WTC11 (cell line): ENCODE measurements at regions not wholly inside any gene's neighbourhood (a gene's known extent, or its start where the extent isn't known, plus 50 kb on each side); places are given as distances from the start of the nearest gene placed in this dataset.

Experiments used
- ATAC-seq: fragments of 200-7000 bp; cut with Tn5 transposase; 2 replicates; pipeline ENCODE4 v1.10.0; 2021; ENCODE audit warnings: mild to moderate bottlenecking, moderate library complexity
- CTCF ChIA-PET: fragments of 300-600 bp; sonication (Branson Sonifier 250); formaldehyde crosslinking; loops from one replicate; lab custom pipeline; 2021; ENCODE audit warnings: antibody characterized with exemption; lab: Charles Lee
- POLR2A ChIA-PET: fragments of 350-600 bp; sonication (Branson Sonifier 250); formaldehyde crosslinking; loops from one replicate; lab custom pipeline; 2021; ENCODE audit warnings: antibody characterized with exemption; lab: Charles Lee
- DNase-seq: peaks from one replicate; pipeline ENCODE4 v3.0.0; 2021; ENCODE audit warnings: low spot score
- H3K27ac Mint-ChIP-seq: 2 replicates; pipeline ENCODE4 v1.8.0; 2021; ENCODE audit warnings: mixed read lengths
- H3K27me3 Mint-ChIP-seq: 2 replicates; pipeline ENCODE4 v1.8.0; 2021; ENCODE audit warnings: low read depth, mild to moderate bottlenecking, moderate library complexity, mixed read lengths
- H3K36me3 Mint-ChIP-seq: 2 replicates; pipeline ENCODE4 v1.8.0; 2021; ENCODE audit warnings: mixed read lengths
- H3K4me1 Mint-ChIP-seq: 2 replicates; pipeline ENCODE4 v1.8.0; 2022; ENCODE audit warnings: mixed read lengths
- H3K4me3 Mint-ChIP-seq: 2 replicates; pipeline ENCODE4 v1.8.0; 2021; ENCODE audit warnings: mild to moderate bottlenecking, moderate library complexity, mixed read lengths
- H3K9me3 Mint-ChIP-seq: 2 replicates; pipeline ENCODE4 v1.8.0; 2021; ENCODE audit warnings: mixed read lengths
- CDX4 ChIP-seq: fragments of 250-450 bp; sonication (Bioruptor Pico); IDR thresholded peaks from 2 replicates; pipeline ENCODE4 v1.9.0; 2021; ENCODE audit warnings: moderate library complexity, mild to moderate bottlenecking, inconsistent platforms, borderline replicate concordance
- CREM ChIP-seq: sonication (generic); formaldehyde crosslinking; IDR thresholded peaks from 2 replicates; pipeline ENCODE4 v1.8.1; 2022; ENCODE audit warnings: mild to moderate bottlenecking, missing genetic modification reagents, moderate library complexity
- E2F4 ChIP-seq: sonication (generic); formaldehyde crosslinking; IDR thresholded peaks from 2 replicates; pipeline ENCODE4 v1.8.1; 2022; ENCODE audit warnings: low read depth, mild to moderate bottlenecking, moderate library complexity, missing genetic modification reagents, borderline replicate concordance
- E2F5 ChIP-seq: sonication (generic); formaldehyde crosslinking; IDR thresholded peaks from 2 replicates; pipeline ENCODE4 v1.8.1; 2022; ENCODE audit warnings: mild to moderate bottlenecking, moderate library complexity, missing genetic modification reagents
- FOXP4 ChIP-seq: sonication (generic); formaldehyde crosslinking; IDR thresholded peaks from 2 replicates; pipeline ENCODE4 v1.8.0; 2022; ENCODE audit warnings: mild to moderate bottlenecking, missing genetic modification reagents
- IRF2 ChIP-seq: sonication (generic); formaldehyde crosslinking; IDR thresholded peaks from 2 replicates; pipeline ENCODE4 v1.8.0; 2022; ENCODE audit warnings: low read depth, missing genetic modification reagents, borderline replicate concordance
- MAX ChIP-seq: sonication (generic); formaldehyde crosslinking; IDR thresholded peaks from 2 replicates; pipeline ENCODE4 v1.8.0; 2022; ENCODE audit warnings: mild to moderate bottlenecking, missing genetic modification reagents
- NFYB ChIP-seq: sonication (generic); formaldehyde crosslinking; conservative IDR thresholded peaks from 2 replicates; pipeline ENCODE4 v1.8.0; 2022; ENCODE audit warnings: low read depth, missing genetic modification reagents
- PREB ChIP-seq: sonication (generic); formaldehyde crosslinking; IDR thresholded peaks from 2 replicates; pipeline ENCODE4 v1.8.1; 2022; ENCODE audit warnings: mild to moderate bottlenecking, missing genetic modification reagents, moderate library complexity, borderline replicate concordance
- PRRX2 ChIP-seq: fragments of 250-450 bp; sonication (Bioruptor Pico); IDR thresholded peaks from 2 replicates; pipeline ENCODE4 v1.8.0; 2021; ENCODE audit warnings: mild to moderate bottlenecking
- RORB ChIP-seq: fragments of 250-450 bp; sonication (Bioruptor Pico); IDR thresholded peaks from 2 replicates; pipeline ENCODE4 v1.9.0; 2021; ENCODE audit warnings: mild to moderate bottlenecking
- SMAD4 ChIP-seq: sonication (generic); formaldehyde crosslinking; IDR thresholded peaks from 2 replicates; pipeline ENCODE4 v1.8.0; 2022; ENCODE audit warnings: mild to moderate bottlenecking, missing genetic modification reagents
- SOX15 ChIP-seq: fragments of 250-450 bp; sonication (Bioruptor Pico); IDR thresholded peaks from 2 replicates; pipeline ENCODE4 v1.9.0; 2021; ENCODE audit warnings: mild to moderate bottlenecking
- SP1 ChIP-seq: sonication (generic); formaldehyde crosslinking; conservative IDR thresholded peaks from 2 replicates; pipeline ENCODE4 v1.8.1; 2022; ENCODE audit warnings: missing genetic modification reagents
- TCF7 ChIP-seq: sonication (generic); formaldehyde crosslinking; IDR thresholded peaks from 2 replicates; pipeline ENCODE4 v1.8.0; 2022; ENCODE audit warnings: mild to moderate bottlenecking, low read depth, missing genetic modification reagents, moderate library complexity
- USF2 ChIP-seq: sonication (generic); formaldehyde crosslinking; IDR thresholded peaks from 2 replicates; pipeline ENCODE4 v1.8.1; 2023; ENCODE audit warnings: mild to moderate bottlenecking, missing genetic modification reagents, moderate library complexity
- ZNF219 ChIP-seq: sonication (generic); formaldehyde crosslinking; IDR thresholded peaks from 2 replicates; pipeline ENCODE4 v1.8.0; 2023; ENCODE audit warnings: missing genetic modification reagents, mild to moderate bottlenecking, borderline replicate concordance
- ZNF232 ChIP-seq: sonication (generic); formaldehyde crosslinking; IDR thresholded peaks from 2 replicates; pipeline ENCODE4 v1.8.0; 2022; ENCODE audit warnings: mild to moderate bottlenecking, missing genetic modification reagents
- ZNF263 ChIP-seq: sonication (generic); formaldehyde crosslinking; IDR thresholded peaks from 2 replicates; pipeline ENCODE4 v1.8.1; 2022; ENCODE audit warnings: low read depth, mild to moderate bottlenecking, moderate library complexity, missing genetic modification reagents
- ZNF423 ChIP-seq: fragments of 250-450 bp; sonication (Bioruptor Pico); IDR thresholded peaks from 2 replicates; pipeline ENCODE4 v2.1.2; 2022; ENCODE audit warnings: mild to moderate bottlenecking, moderate library complexity
- ZSCAN18 ChIP-seq: fragments of 250-450 bp; sonication (Bioruptor Pico); IDR thresholded peaks from 2 replicates; pipeline ENCODE4 v2.1.2; 2022; ENCODE audit warnings: mild to moderate bottlenecking, moderate library complexity

- Mint-ChIP-seq H3K4me1 (peaks cover 16% of the 10 kb centered on the region), H3K4me3 (no peak overlapping the region), H3K9me3 (peaks cover 41% of the 10 kb centered on the region), H3K36me3 (peaks cover 20% of the 10 kb centered on the region), H3K27ac (no peak overlapping the region), H3K27me3 (peaks cover 2% of the 10 kb centered on the region; the same call in 1 of the 2 replicates)
- CTCF ChIA-PET, result no interaction called here
- ATAC-seq (no peak), DNase-seq (no peak)
- TF ChIP-seq IRF2 (no peak), CDX4 (CRISPR knock-in tag) (no peak), ZNF423 (CRISPR knock-in tag) (no peak), FOXP4 (CRISPR knock-in tag) (no peak)
- POLR2A ChIA-PET, result no interaction called here
Observed at GRCh38 chr4:93981594-93981993, 153.0 kb downstream of the ATOH1 start.

GRCh38 chr4:93982255-93982654 lies 153.7 kb downstream of the ATOH1 start:
- Mint-ChIP-seq H3K27me3 (no peaks in the 10 kb centered on the region; the same call in 1 of the 2 replicates), H3K4me3 (no peak overlapping the region), H3K27ac (no peak overlapping the region), H3K4me1 (peaks cover 16% of the 10 kb centered on the region), H3K36me3 (peaks cover 13% of the 10 kb centered on the region), H3K9me3 (peaks cover 40% of the 10 kb centered on the region)
- ChIA-PET POLR2A (no interaction called here), CTCF (no interaction called here)
- TF ChIP-seq CREM (CRISPR knock-in tag), result no peak
- no peak for TF ChIP-seq SMAD4 (CRISPR knock-in tag)
- TF ChIP-seq E2F4 (CRISPR knock-in tag), result no peak
- no peak for TF ChIP-seq FOXP4 (CRISPR knock-in tag)
- TF ChIP-seq RORB, result no peak
- no peak for TF ChIP-seq PREB (CRISPR knock-in tag)
- TF ChIP-seq E2F5 (CRISPR knock-in tag), result no peak
- TF ChIP-seq ZSCAN18 (CRISPR knock-in tag), result no peak
- no peak for TF ChIP-seq MAX (CRISPR knock-in tag)
- TF ChIP-seq ZNF219 (CRISPR knock-in tag), result no peak
- no peak for TF ChIP-seq USF2 (CRISPR knock-in tag)
- no peak for TF ChIP-seq ZNF263 (CRISPR knock-in tag)
- TF ChIP-seq TCF7 (CRISPR knock-in tag), result no peak
- TF ChIP-seq SP1 (CRISPR knock-in tag), result no peak
- no peak for TF ChIP-seq ZNF232
- no peak for TF ChIP-seq NFYB (CRISPR knock-in tag)
- no peak for TF ChIP-seq PRRX2
- TF ChIP-seq SOX15 (CRISPR knock-in tag), result no peak
- ATAC-seq (no peak), DNase-seq (no peak)
